ENCODE measurements at regions not wholly inside any gene's neighbourhood (a gene's known extent, or its start where the extent isn't known, plus 50 kb on each side); places are given as distances from the start of the nearest gene placed in this dataset.
"Not testable (repeated sequence)": the region's sequence is repeated elsewhere in the genome, so short reads cannot be mapped to it uniquely, and the experiment has no call there.

DNA sequence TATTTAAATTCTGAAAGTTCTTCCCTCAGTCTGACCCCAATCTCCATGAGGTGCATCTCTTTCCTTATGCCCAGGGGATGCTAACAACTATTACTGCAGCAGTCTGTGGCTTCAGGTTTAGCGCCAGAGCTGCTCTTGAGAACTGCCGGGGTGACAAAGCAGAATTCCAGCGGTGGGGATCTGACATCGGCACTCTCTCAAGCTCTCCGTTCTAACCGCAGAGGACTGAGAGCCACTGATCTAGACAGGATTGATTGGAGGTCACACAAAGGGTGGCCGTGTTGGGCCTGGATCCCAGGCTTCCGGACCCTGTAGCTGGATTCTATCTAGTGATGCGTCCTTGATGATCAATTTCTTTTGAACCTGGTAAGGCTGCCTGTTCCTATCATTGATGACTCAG, 155.6 kb upstream of the TMEM132C start:
- Mint-ChIP-seq H3K4me1 (ENCODE audit: low read depth, unreplicated experiment) (no peaks in the 10 kb centered on the region), H3K36me3 (ENCODE audit: insufficient read depth, unreplicated experiment) (no peaks in the 10 kb centered on the region), H3K4me3 (ENCODE audit: low read depth, unreplicated experiment) (no peak overlapping the region), H3K9me3 (ENCODE audit: low read depth, unreplicated experiment) (peaks cover 16% of the 10 kb centered on the region), H3K27me3 (ENCODE audit: unreplicated experiment) (no peaks in the 10 kb centered on the region), H3K27ac (ENCODE audit: unreplicated experiment) (no peak overlapping the region)
- CTCF ChIA-PET = no interaction called here
- intact Hi-C loops (cut with micrococcal nuclease; ENCODE audit: unreplicated experiment) = no loop called here
- TF ChIP-seq, protein P1, sequence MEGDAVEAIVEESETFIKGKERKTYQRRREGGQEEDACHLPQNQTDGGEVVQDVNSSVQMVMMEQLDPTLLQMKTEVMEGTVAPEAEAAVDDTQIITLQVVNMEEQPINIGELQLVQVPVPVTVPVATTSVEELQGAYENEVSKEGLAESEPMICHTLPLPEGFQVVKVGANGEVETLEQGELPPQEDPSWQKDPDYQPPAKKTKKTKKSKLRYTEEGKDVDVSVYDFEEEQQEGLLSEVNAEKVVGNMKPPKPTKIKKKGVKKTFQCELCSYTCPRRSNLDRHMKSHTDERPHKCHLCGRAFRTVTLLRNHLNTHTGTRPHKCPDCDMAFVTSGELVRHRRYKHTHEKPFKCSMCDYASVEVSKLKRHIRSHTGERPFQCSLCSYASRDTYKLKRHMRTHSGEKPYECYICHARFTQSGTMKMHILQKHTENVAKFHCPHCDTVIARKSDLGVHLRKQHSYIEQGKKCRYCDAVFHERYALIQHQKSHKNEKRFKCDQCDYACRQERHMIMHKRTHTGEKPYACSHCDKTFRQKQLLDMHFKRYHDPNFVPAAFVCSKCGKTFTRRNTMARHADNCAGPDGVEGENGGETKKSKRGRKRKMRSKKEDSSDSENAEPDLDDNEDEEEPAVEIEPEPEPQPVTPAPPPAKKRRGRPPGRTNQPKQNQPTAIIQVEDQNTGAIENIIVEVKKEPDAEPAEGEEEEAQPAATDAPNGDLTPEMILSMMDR (IDR thresholded peaks at IDR 0.05; ENCODE audit: unreplicated experiment) = no peak
- no TSS peak for BruUV-seq (replicated peaks)
- DNase-seq = no peak

DNA sequence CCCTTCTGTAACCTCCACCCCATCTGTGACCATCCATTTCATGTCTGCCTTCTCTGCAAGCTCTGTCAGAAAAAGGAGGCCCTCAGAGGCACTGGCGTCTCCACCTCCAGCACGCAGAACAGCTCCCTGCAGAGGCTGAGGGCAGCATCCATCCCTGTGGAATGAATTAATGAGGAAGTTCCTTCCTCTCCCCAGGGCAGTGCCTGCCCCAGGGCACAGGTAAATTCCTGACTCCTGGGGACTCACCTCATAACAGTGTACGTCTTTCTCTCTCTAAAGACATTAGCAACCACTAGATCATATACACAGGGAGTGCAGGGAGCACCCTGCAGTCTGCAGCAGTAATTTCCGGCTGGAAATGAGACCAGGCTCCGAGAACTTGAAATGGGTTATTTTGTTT, 155.0 kb upstream of the TMEM132C start:
- no peak overlapping the region for H3K4me3 Mint-ChIP-seq (ENCODE audit: low read depth, unreplicated experiment)
- no TSS peak for BruUV-seq (replicated peaks)
- no peaks in the 10 kb centered on the region for H3K27me3 Mint-ChIP-seq (ENCODE audit: unreplicated experiment)
- intact Hi-C loops (cut with micrococcal nuclease; ENCODE audit: unreplicated experiment) = no loop called here
- TF ChIP-seq, protein P1 (IDR thresholded peaks at IDR 0.05; ENCODE audit: unreplicated experiment) = no peak
- peaks cover 16% of the 10 kb centered on the region for H3K9me3 Mint-ChIP-seq (ENCODE audit: low read depth, unreplicated experiment)
- no peak overlapping the region for H3K27ac Mint-ChIP-seq (ENCODE audit: unreplicated experiment)
- H3K36me3 Mint-ChIP-seq (ENCODE audit: insufficient read depth, unreplicated experiment) = no peaks in the 10 kb centered on the region
- no peaks in the 10 kb centered on the region for H3K4me1 Mint-ChIP-seq (ENCODE audit: low read depth, unreplicated experiment)
- DNase-seq = no peak
- CTCF ChIA-PET = no interaction called here

DNA sequence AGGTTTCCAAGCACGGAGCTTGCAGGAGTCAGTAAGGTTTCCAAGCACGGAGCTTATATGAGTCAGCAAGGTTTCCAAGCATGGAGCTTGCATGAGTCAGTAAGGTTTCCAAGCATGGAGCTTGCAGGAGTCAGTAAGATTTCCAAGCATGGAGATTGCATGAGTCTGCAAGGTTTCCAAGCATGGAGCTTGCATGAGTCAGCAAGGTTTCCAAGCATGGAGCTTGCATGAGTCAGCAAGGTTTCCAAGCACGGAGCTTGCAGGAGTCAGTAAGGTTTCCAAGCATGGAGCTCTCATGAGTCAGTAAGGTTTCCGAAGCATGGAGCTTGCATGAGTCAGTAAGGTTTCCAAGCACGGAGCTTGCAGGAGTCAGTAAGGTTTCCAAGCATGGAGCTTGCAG, 153.7 kb upstream of the TMEM132C start:
- H3K9me3 Mint-ChIP-seq (ENCODE audit: low read depth, unreplicated experiment) = peaks cover 16% of the 10 kb centered on the region
- H3K27ac Mint-ChIP-seq (ENCODE audit: unreplicated experiment); H3K4me1 Mint-ChIP-seq (ENCODE audit: low read depth, unreplicated experiment); H3K4me3 Mint-ChIP-seq (ENCODE audit: low read depth, unreplicated experiment); H3K27me3 Mint-ChIP-seq (ENCODE audit: unreplicated experiment); H3K36me3 Mint-ChIP-seq (ENCODE audit: insufficient read depth, unreplicated experiment); intact Hi-C loops (cut with micrococcal nuclease; ENCODE audit: unreplicated experiment); DNase-seq; BruUV-seq (replicated peaks): not testable (repeated sequence)
- CTCF ChIA-PET = interaction anchor here (0.7 kb wide), 1 partner anchor 101 kb away, joined by 5 read pairs; no protein-coding TSS in a partner anchor

DNA sequence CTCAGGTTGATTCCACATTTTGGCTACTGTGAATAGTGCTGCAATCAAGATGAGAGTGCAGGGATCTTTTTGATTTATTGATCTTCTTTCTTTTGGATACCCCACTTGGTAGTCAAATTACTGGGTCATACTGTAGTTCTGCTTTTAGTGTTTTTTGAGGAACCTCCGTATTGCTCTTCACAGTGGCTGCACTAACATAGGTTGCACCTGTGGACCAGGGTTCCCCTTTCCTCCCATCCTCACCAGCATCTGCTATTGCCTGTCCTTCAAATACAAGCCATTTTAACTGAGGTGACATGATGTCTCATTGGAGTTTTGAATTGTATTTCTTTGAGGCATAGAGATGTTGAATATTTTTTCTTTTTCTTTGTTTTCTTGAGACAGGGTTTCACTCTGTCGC, 152.5 kb upstream of the TMEM132C start:
- TF ChIP-seq, protein P1 (IDR thresholded peaks at IDR 0.05; ENCODE audit: unreplicated experiment) = no peak
- no peaks in the 10 kb centered on the region for H3K27me3 Mint-ChIP-seq (ENCODE audit: unreplicated experiment)
- H3K9me3 Mint-ChIP-seq (ENCODE audit: low read depth, unreplicated experiment) = peaks cover 16% of the 10 kb centered on the region
- CTCF ChIA-PET = no interaction called here
- no peaks in the 10 kb centered on the region for H3K36me3 Mint-ChIP-seq (ENCODE audit: insufficient read depth, unreplicated experiment)
- no TSS peak for BruUV-seq (replicated peaks)
- DNase-seq = no peak
- intact Hi-C loops (cut with micrococcal nuclease; ENCODE audit: unreplicated experiment) = no loop called here
- H3K27ac Mint-ChIP-seq (ENCODE audit: unreplicated experiment) = no peak overlapping the region
- no peak overlapping the region for H3K4me3 Mint-ChIP-seq (ENCODE audit: low read depth, unreplicated experiment)
- no peaks in the 10 kb centered on the region for H3K4me1 Mint-ChIP-seq (ENCODE audit: low read depth, unreplicated experiment)

DNA sequence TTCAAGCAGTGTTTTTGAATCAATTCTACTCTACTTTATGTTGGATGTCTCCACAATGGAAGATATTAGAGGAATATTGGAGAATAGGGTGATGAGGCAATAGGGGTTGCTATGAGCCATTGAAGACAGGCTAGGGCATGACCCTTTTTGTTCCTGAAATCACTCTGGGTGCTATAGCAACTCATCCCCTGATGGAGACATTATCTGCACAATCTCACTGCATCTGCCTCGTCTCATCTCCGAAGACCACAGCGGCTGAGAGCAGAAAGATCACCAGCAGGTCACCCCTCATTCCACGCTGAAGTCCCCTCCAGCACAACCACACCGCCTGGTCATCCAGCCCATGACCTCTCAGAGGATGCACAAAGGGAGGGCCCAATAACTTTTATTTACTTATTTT, 150.4 kb upstream of the TMEM132C start:
- H3K27ac Mint-ChIP-seq (ENCODE audit: unreplicated experiment) = no peak overlapping the region
- no peak overlapping the region for H3K4me3 Mint-ChIP-seq (ENCODE audit: low read depth, unreplicated experiment)
- H3K36me3 Mint-ChIP-seq (ENCODE audit: insufficient read depth, unreplicated experiment) = no peaks in the 10 kb centered on the region
- TF ChIP-seq, protein P1 (IDR thresholded peaks at IDR 0.05; ENCODE audit: unreplicated experiment) = no peak
- intact Hi-C loops (cut with micrococcal nuclease; ENCODE audit: unreplicated experiment) = no loop called here
- H3K27me3 Mint-ChIP-seq (ENCODE audit: unreplicated experiment) = no peaks in the 10 kb centered on the region
- CTCF ChIA-PET = no interaction called here
- H3K9me3 Mint-ChIP-seq (ENCODE audit: low read depth, unreplicated experiment) = peaks cover 16% of the 10 kb centered on the region
- BruUV-seq (replicated peaks) = no TSS peak
- H3K4me1 Mint-ChIP-seq (ENCODE audit: low read depth, unreplicated experiment) = no peaks in the 10 kb centered on the region
- DNase-seq = no peak
